Left lung (tissue), 4 donors: ENCODE measurements at regions not wholly inside any gene's neighbourhood (a gene's known extent, or its start where the extent isn't known, plus 50 kb on each side); places are given as distances from the start of the nearest gene placed in this dataset.
A peak's percentile ranks its signal among the peaks of the same experiment; 100 is the strongest.

Source experiments
- ATAC-seq: fragments of 200-7000 bp; cut with Tn5 transposase; one replicate; pipeline ENCODE4 v1.9.1; 2020; ENCODE audit warnings: moderate library complexity
- DNase-seq, 4 donors: peaks; one replicate each; pipeline ENCODE4 v3.0.0-alpha.2; 2013 to 2020
- H3K27ac ChIP-seq, 2 donors: fragments of 200-600 bp; sonication (generic) in 1 of 2; one replicate each; pipeline versions ENCODE4 v1.5.0 to v1.8.0; 2020 to 2021
- H3K27me3 ChIP-seq, 2 donors: fragments of 200-600 bp; sonication (generic) in 1 of 2; one replicate each; pipeline versions ENCODE4 v1.5.0 to v1.8.0; 2020 to 2021
- H3K36me3 ChIP-seq, 2 donors: fragments of 200-600 bp; sonication (generic) in 1 of 2; one replicate each; pipeline versions ENCODE4 v1.5.0 to v1.8.0; 2020 to 2021
- H3K4me1 ChIP-seq, 2 donors: fragments of 200-600 bp; one replicate each; pipeline ENCODE4 v1.8.0; 2021
- H3K4me3 ChIP-seq, 2 donors: fragments of 200-600 bp; sonication (generic) in 1 of 2; one replicate each; pipeline versions ENCODE4 v1.5.0 to v1.8.0; 2020 to 2021; ENCODE audit warnings: mild to moderate bottlenecking in 1 of 2
- H3K9me3 ChIP-seq, 2 donors: fragments of 200-600 bp; sonication (generic) in 1 of 2; one replicate each; pipeline versions ENCODE4 v1.5.0 to v1.8.0; 2020 to 2021
- intact Hi-C, 2 donors: fragments of 100-400 bp; cut with DNase I; formaldehyde crosslinking; loops; one replicate each; pipeline versions ENCODE4 v1.11.2 to v1.14.2; 2022
- TF ChIP-seq, protein P1 (sequence below), 2 donors: fragments of 200-600 bp; sonication (generic) in 1 of 2; IDR thresholded peaks; one replicate each; pipeline versions ENCODE4 v1.5.0 to v1.8.0; 2021; ENCODE audit warnings: antibody characterized with exemption in 2 of 2
- donor health status: DM: no; HTN: yes; CAD: no.
- donor health status: DM: no; HTN: no; CAD: no.

DNA sequence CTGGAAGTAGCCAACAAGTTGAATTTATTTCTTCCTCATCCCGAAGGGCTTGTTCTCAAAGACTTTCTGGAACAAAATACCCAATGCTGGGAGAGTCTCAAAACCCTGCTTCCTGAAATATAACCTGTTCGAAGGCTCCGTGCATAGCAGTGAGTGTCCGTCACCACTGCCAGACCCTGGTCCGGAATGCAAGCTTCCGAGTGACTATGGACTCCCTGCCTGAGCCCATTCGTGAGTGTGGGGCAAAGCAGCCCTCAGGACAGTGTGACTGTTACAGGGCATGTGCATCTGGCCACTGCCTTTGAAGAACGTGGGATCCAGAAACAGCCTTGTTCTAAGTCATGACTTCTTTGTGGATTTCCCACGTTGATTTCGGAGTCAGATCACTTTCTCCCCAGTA is 214.5 kb upstream of the IGF1R start:
- intact Hi-C loops: no loop called here
- Histone ChIP-seq H3K4me3 (no peak overlapping the region), H3K4me1 (no peaks in the 10 kb centered on the region), H3K27ac (no peak overlapping the region), H3K27me3 (peaks cover 0 to 26% of the 10 kb centered on the region in 2 donors), H3K36me3 (no peaks in the 10 kb centered on the region), H3K9me3 (no peaks in the 10 kb centered on the region)
- TF ChIP-seq, protein P1, sequence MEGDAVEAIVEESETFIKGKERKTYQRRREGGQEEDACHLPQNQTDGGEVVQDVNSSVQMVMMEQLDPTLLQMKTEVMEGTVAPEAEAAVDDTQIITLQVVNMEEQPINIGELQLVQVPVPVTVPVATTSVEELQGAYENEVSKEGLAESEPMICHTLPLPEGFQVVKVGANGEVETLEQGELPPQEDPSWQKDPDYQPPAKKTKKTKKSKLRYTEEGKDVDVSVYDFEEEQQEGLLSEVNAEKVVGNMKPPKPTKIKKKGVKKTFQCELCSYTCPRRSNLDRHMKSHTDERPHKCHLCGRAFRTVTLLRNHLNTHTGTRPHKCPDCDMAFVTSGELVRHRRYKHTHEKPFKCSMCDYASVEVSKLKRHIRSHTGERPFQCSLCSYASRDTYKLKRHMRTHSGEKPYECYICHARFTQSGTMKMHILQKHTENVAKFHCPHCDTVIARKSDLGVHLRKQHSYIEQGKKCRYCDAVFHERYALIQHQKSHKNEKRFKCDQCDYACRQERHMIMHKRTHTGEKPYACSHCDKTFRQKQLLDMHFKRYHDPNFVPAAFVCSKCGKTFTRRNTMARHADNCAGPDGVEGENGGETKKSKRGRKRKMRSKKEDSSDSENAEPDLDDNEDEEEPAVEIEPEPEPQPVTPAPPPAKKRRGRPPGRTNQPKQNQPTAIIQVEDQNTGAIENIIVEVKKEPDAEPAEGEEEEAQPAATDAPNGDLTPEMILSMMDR (IDR thresholded peaks at IDR 0.05): no peak
- ATAC-seq: no peak
- no peak for DNase-seq

DNA sequence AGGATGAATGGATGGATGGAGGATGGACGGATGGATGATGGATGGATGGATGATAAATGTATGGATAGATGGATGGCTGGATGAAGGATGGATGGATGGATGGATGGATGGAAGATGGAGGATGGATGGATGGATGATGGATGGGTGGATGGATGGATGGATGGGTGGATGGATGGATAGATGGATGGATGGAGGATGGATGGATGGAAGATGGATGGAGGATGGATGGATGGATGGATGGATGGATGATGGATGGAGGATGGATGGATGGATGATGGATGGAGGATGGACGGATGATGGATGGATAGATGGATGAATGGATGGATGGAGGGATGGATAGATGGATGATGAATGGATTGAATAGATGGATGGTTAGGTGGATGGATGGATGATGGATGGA is 210.6 kb upstream of the IGF1R start:
- no peak overlapping the region for H3K4me3 ChIP-seq
- H3K27ac ChIP-seq: no peak overlapping the region
- no peaks in the 10 kb centered on the region for H3K9me3 ChIP-seq
- ATAC-seq (no peak), DNase-seq (no peak)
- peaks cover 0 to 9% of the 10 kb centered on the region in 2 donors for H3K27me3 ChIP-seq
- intact Hi-C loops: no loop called here
- TF ChIP-seq, protein P1 (IDR thresholded peaks at IDR 0.05): no peak
- H3K4me1 ChIP-seq: no peaks in the 10 kb centered on the region
- H3K36me3 ChIP-seq: no peaks in the 10 kb centered on the region

DNA sequence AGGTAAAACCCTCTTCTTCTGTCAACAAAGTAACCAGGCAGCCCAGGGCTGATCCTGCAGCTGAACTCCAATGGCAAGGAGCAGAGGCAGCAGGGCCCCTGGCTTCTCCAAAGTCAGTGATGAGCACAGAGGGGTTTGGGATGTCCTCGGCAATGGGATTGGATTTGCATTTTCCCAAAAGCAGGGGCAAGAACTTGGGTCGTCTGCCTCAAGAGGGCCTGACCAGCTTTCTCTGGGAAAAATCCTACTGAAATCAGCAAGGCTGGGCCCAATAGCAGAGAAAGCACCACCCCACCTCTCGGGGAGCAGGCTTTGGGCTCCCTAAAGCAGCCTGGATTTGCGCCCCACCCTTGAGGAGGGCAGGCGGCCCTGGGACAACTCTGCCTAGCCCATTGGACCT is 210.0 kb upstream of the IGF1R start:
- Histone ChIP-seq H3K4me3 (no peak overlapping the region), H3K27me3 (peaks cover 0 to 9% of the 10 kb centered on the region in 2 donors), H3K27ac (no peak overlapping the region), H3K36me3 (no peaks in the 10 kb centered on the region), H3K4me1 (no peaks in the 10 kb centered on the region), H3K9me3 (no peaks in the 10 kb centered on the region)
- TF ChIP-seq, protein P1 (IDR thresholded peaks at IDR 0.05): no peak
- intact Hi-C loops: no loop called here
- ATAC-seq: no peak
- peak in 1 of 4 donors; percentile 16 for DNase-seq

DNA sequence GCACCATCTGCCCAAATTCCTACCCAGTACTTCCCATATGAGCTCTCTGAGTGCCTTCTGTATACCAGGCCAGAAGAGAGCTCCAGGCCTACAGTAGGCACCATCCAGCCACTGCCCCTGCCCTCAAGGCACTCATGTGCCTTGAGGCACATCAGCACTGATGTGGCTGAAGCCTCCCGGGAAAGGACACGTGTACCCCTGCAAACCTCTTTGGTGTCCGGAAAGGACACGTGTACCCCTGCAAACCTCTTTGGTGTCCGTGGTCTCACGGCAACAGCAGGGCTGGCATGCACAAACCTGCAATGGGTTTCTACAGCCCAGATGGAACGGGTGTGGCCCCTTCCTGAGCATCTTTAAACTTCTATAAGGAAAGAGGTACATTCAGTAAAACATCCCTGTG is 209.4 kb upstream of the IGF1R start:
- H3K27ac ChIP-seq: no peak overlapping the region
- no peaks in the 10 kb centered on the region for H3K4me1 ChIP-seq
- intact Hi-C loops: no loop called here
- peak in 1 of 4 donors; percentile 8 for DNase-seq
- peaks cover 0 to 11% of the 10 kb centered on the region in 2 donors for H3K27me3 ChIP-seq
- no peaks in the 10 kb centered on the region for H3K9me3 ChIP-seq
- no peaks in the 10 kb centered on the region for H3K36me3 ChIP-seq
- ATAC-seq: no peak
- TF ChIP-seq, protein P1 (IDR thresholded peaks at IDR 0.05): no peak
- no peak overlapping the region for H3K4me3 ChIP-seq

DNA sequence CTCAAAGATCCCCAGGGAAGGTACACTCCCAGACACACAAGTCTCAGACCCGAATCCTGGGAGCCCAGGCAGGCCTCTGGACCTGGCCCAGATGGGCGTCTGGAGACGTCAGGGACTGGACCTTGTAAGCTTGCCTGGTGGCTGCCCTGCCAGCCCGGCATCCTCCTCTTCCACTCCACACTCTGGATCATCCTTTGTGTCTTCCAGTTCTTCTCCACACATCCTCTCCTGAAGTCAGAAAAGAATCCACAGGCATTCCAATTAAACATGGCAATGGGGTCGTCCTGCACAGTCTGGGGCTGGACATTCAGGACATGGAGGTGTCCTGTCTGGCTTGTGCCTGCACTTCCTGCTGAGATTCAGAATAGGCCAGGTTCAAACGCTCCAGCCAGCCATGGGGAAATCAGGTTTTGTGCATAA is 208.8 kb upstream of the IGF1R start:
- Histone ChIP-seq H3K9me3 (no peaks in the 10 kb centered on the region), H3K4me3 (no peak overlapping the region), H3K27me3 (peaks cover 0 to 17% of the 10 kb centered on the region in 2 donors), H3K4me1 (no peaks in the 10 kb centered on the region), H3K36me3 (no peaks in the 10 kb centered on the region), H3K27ac (no peak overlapping the region)
- intact Hi-C loops: no loop called here
- ATAC-seq: no peak
- DNase-seq: peak in 1 of 4 donors; percentile 24
- TF ChIP-seq, protein P1 (IDR thresholded peaks at IDR 0.05): no peak
